NOMO-1 treated with DMSO at 0.1 percent for 48 hours (cell line): ENCODE measurements at regions not wholly inside any gene's neighbourhood (a gene's known extent, or its start where the extent isn't known, plus 50 kb on each side); places are given as distances from the start of the nearest gene placed in this dataset.
"Not testable (repeated sequence)": the region's sequence is repeated elsewhere in the genome, so short reads cannot be mapped to it uniquely, and the experiment has no call there.

Experiments
- DNase-seq: peaks from one replicate; lab custom pipeline; 2025; ENCODE audit not compliant: unreplicated experiment; lab: John Stamatoyannopoulos, UW

DNA sequence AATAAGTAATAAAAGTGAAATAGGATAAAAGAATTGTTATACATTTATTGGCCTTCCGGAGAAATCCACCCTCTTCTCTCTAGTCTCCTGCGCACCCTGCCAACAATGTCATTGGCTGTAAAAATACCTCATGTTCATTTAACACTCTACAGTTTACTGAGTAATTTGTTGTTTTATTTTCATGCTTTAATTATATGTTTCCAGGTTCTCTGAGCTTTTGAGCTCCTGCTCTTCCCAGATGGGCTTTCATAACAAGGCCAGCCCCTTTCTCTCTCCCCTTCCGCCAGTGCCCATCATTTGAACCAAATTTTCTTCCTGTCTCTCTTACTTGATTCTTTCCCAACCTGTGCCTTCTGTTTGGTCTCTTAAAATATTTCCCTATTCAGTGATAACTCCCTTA, 144.6 kb upstream of the PRSS1 start:
- DNase-seq: no peak

- peak; percentile 44 for DNase-seq
Measured at GRCh38 chr7:142603870-142604448, 145.3 kb upstream of the PRSS1 start.

DNA sequence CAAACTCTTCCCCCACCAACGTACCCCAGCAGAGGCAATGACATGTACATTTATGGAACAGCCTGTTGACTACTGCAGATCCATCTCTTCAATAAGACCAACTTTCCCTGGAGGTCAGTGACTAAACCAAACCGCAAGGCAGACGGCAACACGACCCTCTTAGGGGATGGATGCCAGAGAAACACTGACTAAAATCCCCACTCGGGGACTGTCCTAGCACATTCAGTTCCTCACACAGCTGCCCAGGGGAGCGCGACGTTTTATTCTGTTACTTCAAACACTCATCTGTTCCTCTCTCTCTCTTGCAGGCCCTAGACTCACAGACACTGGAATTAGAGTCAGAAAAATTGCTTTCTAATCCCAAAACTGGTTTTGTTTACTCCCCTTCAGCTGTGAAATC, 146.5 kb upstream of the PRSS1 start:
- DNase-seq: no peak

DNA sequence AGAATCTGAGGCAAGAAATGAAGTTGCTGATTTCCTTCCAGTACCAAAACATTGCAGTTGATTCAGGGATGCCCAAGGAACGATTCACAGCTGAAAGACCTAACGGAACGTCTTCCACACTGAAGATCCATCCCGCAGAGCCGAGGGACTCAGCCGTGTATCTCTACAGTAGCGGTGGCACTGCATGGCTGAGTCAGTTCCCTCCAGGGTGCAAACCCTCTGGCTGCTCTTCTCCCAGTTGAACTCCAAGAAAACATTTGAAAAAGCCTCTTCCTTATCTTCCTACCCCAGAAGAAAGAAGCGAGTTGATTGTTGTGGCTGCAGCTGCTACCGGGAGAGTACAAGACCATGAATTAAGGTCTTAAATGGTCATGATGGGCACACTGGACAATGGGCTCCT, 147.1 kb upstream of the PRSS1 start:
- DNase-seq: no peak

- no peak for DNase-seq
Measured at GRCh38 chr7:142598297-142598696, 151.0 kb upstream of the PRSS1 start.

DNA sequence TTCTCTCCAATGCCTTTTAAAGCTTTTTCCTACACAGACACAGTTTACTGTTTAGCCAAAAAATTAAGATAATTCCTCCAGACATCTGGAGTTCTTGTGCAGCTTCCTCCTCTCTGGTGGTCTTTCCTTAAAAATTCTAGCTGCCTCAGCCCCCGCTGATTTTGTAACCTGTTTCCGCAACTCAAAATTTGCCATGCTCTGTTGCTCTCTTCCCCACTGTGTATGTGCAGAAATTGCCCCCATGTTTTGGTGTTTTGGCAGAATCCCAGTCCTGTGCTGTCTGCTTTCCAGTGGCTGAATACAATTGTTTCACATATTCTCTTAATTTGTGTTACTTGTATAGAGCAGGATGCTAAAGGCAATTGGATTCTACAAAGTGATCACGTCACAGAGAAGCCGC, 151.7 kb upstream of the PRSS1 start:
- DNase-seq: no peak

DNA sequence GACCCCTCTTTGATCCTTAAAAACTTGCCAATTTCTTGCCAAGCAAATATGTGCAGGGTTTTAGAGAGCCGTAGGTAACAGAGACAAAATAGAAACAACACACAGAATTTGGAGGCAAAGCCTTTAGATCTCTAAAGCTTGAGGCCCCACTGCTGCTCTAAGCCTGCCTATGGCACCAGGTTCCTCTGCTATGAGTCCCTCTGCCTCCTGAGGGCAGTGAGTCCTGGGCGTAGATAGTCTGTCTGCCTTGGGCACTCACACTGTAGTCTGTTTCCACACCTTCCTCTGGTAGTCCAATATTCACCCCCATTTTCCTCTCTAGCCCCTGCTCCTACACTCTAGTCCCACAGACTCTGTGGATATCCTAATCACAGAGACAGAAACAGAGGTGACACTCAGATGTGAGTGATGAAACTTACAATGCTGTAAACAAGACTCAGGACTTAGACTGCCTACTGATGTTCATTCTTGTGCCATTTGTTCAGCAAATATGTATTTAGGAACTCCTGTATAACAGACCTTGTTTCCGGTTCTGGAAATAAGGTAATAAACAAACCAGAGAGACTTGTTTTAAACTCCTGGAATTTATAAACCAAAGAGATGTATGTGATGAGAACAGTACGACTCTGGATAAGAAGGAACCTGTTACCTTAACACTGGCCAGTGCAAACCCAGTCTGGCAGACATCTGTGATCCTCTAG, 153.3 kb upstream of the PRSS1 start:
- DNase-seq: no peak

GRCh38 chr7:142594078-142594477, 155.2 kb upstream of the PRSS1 start:
- no peak for DNase-seq

DNA sequence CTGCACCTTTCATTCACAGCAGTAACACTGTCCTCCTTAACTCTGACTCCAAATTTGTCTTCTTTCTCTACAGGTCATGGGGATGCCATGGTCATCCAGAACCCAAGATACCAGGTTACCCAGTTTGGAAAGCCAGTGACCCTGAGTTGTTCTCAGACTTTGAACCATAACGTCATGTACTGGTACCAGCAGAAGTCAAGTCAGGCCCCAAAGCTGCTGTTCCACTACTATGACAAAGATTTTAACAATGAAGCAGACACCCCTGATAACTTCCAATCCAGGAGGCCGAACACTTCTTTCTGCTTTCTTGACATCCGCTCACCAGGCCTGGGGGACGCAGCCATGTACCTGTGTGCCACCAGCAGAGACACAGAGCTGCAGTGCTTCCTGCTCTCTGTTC, 156.2 kb upstream of the PRSS1 start:
- DNase-seq: no peak

- DNase-seq: no peak
Measured at GRCh38 chr7:142592664-142593063, 156.6 kb upstream of the PRSS1 start.

GRCh38 chr7:142592231-142592630, 157.0 kb upstream of the PRSS1 start:
- DNase-seq: no peak

DNA sequence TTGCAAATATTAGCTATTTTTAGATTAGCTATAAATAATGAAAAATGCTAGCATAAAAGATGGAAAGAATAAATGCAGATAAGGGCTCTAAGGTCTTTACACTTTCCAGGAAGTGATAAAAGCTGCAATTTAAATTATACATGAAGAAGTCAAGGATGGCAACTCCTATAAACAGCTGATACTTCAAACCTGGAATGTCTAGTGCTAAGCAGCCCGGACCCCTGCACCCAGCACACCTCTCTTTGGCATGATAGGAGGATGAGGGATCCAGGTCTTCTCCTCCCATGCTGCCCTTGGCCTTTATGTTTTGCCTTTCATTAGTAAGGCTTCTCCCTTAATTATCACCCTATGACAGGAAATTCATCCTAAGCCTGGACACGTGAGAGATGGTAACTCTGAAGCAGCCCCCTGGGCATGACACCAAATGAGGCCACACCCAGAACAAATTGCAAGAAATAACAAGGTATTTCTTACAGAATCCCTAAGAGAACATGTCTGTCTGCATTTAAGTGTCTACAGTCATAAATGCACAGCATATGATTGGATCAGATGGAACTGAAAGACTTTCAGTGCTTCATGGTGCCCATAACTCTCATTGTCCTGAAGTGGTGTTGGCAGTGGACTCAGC, 158.3 kb upstream of the PRSS1 start:
- DNase-seq: no peak

DNA sequence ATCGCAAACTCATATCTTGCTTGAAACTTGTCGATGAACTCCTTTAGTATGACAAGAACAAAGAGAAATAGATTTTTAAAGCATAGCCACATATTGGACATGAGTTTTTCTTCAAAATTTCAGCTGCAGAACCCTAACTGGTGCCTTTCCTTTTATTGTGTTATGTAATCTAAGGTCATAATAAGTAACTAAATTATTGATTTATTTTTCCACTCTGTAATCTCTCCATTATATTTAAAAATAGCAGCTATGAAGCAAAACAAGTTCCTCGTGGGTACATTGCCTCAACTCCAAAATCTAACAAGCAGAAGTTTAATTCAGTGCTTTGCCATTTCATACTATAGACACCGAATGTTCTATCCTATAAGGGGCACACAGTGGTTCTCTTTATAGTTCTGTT, 159.2 kb upstream of the PRSS1 start:
- no peak for DNase-seq

DNA sequence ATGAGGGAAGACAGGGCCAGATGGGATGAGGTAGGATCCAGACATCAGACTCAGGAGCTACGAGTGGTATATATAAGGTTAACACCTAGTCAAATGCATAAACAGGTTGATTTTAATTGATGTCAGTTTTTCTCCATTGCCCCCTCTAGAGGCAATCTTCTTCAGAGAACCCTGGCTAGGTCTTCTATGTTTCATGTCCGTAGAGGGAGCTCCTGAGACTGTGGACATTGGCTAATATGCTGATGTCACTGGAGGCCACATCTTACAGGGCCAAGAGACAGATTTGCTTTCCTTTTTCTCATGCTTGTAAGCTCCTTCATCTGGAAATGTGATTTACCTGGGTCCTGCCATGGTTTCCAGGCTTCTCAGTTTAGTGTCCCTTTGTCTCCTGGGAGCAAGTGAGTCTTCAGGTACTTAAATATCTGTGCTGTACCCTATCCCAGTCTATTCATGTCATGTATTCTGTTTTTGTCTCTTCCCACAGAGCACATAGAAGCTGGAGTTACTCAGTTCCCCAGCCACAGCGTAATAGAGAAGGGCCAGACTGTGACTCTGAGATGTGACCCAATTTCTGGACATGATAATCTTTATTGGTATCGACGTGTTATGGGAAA, 161.6 kb upstream of the PRSS1 start:
- peak; percentile 53 for DNase-seq

DNA sequence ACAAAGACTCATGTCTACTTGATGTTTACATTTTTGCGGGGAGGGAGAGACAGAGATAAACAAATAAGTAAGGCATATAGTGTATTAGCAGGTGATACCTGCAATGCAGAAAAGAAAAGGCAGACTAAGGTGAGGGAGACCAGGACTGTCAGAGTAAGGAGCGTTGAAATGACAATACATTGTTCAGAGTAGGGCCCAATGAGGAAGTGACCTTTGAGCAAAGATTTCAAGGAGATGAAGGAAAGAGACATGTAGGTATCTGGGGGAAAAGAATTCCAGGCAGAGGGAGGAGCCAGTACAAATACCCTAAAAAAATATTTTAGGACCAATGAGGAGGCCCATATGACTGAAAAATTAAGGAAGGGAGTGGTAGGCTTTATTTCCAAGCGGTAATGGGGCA, 162.7 kb upstream of the PRSS1 start:
- DNase-seq: no peak

- DNase-seq: no peak
Measured at GRCh38 chr7:142585425-142585824, 163.8 kb upstream of the PRSS1 start.

DNA sequence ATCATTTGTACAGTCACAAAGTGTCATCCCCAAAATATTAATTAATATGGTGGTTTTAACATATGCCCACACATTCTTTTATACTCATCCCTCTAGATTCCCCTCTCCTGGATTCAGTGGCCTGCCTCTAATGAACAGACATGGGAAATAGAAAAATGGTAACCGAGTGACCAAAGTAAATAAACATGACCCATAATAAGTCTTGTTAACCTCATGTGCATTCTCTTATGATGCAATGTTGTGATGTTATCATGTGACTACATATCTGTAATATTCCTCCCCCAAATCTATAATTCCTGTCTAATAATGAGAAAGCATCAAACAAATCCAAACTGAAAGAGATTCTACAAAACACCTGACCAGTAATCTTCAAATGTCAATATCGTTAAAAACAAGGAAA, 164.5 kb upstream of the PRSS1 start:
- no peak for DNase-seq

DNA sequence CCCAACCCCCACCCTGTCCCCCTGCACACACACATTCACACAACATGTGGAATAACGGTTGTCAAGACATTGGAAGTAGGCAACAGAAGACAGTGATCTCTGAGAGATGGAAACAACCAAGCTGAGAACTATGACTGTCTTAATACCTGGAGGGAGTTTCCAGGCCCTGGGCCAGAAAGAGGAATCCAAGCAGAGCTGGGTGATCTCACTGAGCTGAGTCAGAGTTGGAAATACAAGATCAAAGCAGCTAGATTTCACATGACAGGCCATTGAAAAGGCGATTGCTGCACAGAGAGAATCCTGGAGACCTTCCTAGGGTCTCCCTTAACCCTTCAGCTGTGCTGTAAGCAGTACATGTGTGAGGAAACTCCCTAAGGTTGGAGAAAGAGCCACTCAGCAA, 165.8 kb upstream of the PRSS1 start:
- DNase-seq: no peak

GRCh38 chr7:142582351-142582750, 166.9 kb upstream of the PRSS1 start:
- DNase-seq: no peak

GRCh38 chr7:142581341-142581740, 167.9 kb upstream of the PRSS1 start:
- peak; percentile 66 for DNase-seq

DNA sequence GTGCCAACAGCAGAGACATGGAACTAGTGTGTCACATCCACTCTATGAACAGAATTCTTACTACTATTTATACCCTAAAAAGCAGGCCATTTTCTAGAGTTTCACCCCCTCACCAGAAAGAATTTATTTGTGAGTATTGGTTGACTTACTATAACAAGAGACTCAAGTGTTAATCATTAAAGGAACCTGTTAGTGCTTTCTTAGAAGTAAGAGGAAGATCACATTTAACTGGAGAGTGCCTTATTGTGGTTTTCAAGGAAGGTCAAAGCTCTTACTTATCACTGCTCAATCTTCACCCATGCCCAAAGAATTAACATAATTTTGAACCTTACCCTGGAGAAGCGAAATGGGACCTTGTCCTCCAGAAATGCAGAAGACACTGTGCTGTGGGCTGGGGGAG, 169.3 kb upstream of the PRSS1 start:
- no peak for DNase-seq

DNA sequence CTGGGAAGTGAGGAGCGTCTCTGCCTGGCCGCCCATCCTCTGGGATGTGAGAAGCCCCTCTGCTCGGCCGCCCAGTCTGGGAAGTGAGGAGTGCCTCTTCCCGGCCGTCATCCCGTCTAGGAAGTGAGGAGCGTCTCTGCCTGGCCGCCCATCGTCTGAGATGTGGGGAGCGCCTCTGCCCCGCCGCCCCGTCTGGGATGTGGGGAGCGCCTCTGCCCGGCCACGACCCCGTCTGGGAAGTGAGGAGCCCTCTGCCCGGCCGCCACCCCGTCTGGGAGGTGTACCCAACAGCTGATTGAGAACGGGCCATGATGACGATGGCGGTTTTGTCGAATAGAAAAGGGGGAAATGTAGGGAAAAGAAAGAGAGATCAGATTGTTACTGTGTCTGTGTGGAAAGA, 173.9 kb upstream of the PRSS1 start:
- DNase-seq: not testable (repeated sequence)
